CD4-positive, alpha-beta memory T cell (primary cell): ENCODE measurements at regions not wholly inside any gene's neighbourhood (a gene's known extent, or its start where the extent isn't known, plus 50 kb on each side); places are given as distances from the start of the nearest gene placed in this dataset.
"Not testable (repeated sequence)": the region's sequence is repeated elsewhere in the genome, so short reads cannot be mapped to it uniquely, and the experiment has no call there.

Experiments used
- CTCF ChIA-PET: fragments of 350-600 bp; sonication (Branson Sonifier 250); formaldehyde crosslinking; loops from one replicate; lab custom pipeline; 2021; ENCODE audit warnings: inconsistent platforms; ENCODE audit not compliant: partially characterized antibody; lab: Charles Lee
- POLR2A ChIA-PET: fragments of 350-600 bp; sonication (Branson Sonifier 250); formaldehyde crosslinking; loops from one replicate; lab custom pipeline; 2021; ENCODE audit not compliant: partially characterized antibody; lab: Charles Lee
- DNase-seq, 5 donors: peaks; one replicate each; pipeline versions ENCODE4 v3.0.0 to v3.0.0-alpha.2; 2020 to 2022; ENCODE audit warnings: mixed read lengths in 1 of 5
- H3K27ac ChIP-seq: one replicate; pipeline ENCODE4 v1.7.0; 2013; ENCODE audit warnings: low read depth, low read length
- H3K27me3 ChIP-seq: 2 replicates; pipeline ENCODE4 v1.7.0; 2013; ENCODE audit warnings: mild to moderate bottlenecking, low read length, moderate library complexity; ENCODE audit not compliant: insufficient read depth
- H3K36me3 ChIP-seq: 2 replicates; pipeline ENCODE4 v1.7.0; 2013; ENCODE audit warnings: mild to moderate bottlenecking, low read length, moderate library complexity; ENCODE audit not compliant: insufficient read depth
- H3K4me1 ChIP-seq: 2 replicates; pipeline ENCODE4 v1.7.0; 2013; ENCODE audit warnings: mild to moderate bottlenecking, low read length, moderate library complexity; ENCODE audit not compliant: insufficient read depth
- H3K4me3 ChIP-seq, 2 donors: one replicate each; pipeline ENCODE4 v1.7.0; 2013; ENCODE audit warnings: low read length in 2 of 2, mild to moderate bottlenecking in 1 of 2
- H3K9me3 ChIP-seq, 2 donors: one replicate each; pipeline ENCODE4 v1.7.0; 2013; ENCODE audit warnings: low read length in 2 of 2, control low read depth in 1 of 2; ENCODE audit not compliant: control insufficient read depth in 1 of 2
- H3K27ac Mint-ChIP-seq, 7 donors: one replicate each; pipeline ENCODE4 v1.8.0; 2020 to 2021; ENCODE audit warnings: mixed read lengths in 7 of 7, mild to moderate bottlenecking in 6 of 7, inconsistent platforms in 3 of 7, moderate library complexity in 3 of 7
- H3K27me3 Mint-ChIP-seq, 2 donors: one replicate each; pipeline ENCODE4 v1.8.0; 2020 to 2021; ENCODE audit warnings: mixed read lengths in 2 of 2
- H3K36me3 Mint-ChIP-seq, 2 donors: one replicate each; pipeline ENCODE4 v1.8.0; 2020 to 2021; ENCODE audit warnings: mixed read lengths in 2 of 2, inconsistent platforms in 1 of 2, mild to moderate bottlenecking in 1 of 2
- H3K4me1 Mint-ChIP-seq, 4 donors: one replicate each; pipeline ENCODE4 v1.8.0; 2020 to 2021; ENCODE audit warnings: mixed read lengths in 4 of 4, mild to moderate bottlenecking in 1 of 4
- H3K4me3 Mint-ChIP-seq, 8 donors: one replicate each; pipeline ENCODE4 v1.8.0; 2020 to 2021; ENCODE audit warnings: mixed read lengths in 8 of 8, mild to moderate bottlenecking in 7 of 8, moderate library complexity in 6 of 8, inconsistent platforms in 3 of 8
- H3K9me3 Mint-ChIP-seq, 8 donors: one replicate each; pipeline ENCODE4 v1.8.0; 2020 to 2021; ENCODE audit warnings: mixed read lengths in 8 of 8, mild to moderate bottlenecking in 5 of 8, inconsistent platforms in 3 of 8, moderate library complexity in 1 of 8
- intact Hi-C: fragments of 100-400 bp; cut with micrococcal nuclease; formaldehyde crosslinking; loops from one replicate; pipeline ENCODE4 v1.15.1; 2023

DNA sequence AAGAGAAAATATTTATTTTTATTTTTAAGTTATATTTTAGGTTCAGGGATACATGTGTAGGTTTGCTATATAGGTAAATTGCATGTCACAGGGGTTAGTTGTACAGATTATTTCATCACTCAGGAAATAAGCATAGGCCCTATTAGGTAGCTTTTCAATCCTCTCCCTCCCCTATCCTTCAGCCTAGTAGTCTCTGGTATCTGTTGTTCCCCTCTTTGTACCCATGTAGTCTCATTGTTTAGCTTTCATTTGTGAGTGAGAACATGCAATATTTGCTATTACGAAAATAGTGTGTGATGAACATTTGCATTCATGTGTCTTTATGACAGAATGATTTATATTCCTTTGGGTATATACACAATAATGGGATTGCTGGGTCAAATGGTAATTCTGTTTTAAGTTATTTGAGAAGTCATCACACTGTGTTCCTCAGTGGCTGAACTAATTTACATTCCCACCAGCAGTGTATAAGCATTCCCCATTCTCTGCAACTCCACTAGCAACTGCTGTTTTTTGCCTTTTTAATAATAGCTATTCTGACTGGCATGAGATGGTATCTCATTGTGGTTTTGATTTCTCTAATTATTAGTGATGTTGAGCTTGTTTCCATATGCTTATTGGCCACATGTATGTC, 863.3 kb downstream of the TTLL7 start:
- H3K4me1 Mint-ChIP-seq, POLR2A ChIA-PET, H3K4me3 Mint-ChIP-seq, H3K9me3 Mint-ChIP-seq, H3K4me1 ChIP-seq, intact Hi-C loops, H3K9me3 ChIP-seq, DNase-seq, H3K36me3 Mint-ChIP-seq, H3K27me3 Mint-ChIP-seq, H3K27ac ChIP-seq, H3K36me3 ChIP-seq, CTCF ChIA-PET, H3K27me3 ChIP-seq, H3K27ac Mint-ChIP-seq, H3K4me3 ChIP-seq: not testable (repeated sequence)

DNA sequence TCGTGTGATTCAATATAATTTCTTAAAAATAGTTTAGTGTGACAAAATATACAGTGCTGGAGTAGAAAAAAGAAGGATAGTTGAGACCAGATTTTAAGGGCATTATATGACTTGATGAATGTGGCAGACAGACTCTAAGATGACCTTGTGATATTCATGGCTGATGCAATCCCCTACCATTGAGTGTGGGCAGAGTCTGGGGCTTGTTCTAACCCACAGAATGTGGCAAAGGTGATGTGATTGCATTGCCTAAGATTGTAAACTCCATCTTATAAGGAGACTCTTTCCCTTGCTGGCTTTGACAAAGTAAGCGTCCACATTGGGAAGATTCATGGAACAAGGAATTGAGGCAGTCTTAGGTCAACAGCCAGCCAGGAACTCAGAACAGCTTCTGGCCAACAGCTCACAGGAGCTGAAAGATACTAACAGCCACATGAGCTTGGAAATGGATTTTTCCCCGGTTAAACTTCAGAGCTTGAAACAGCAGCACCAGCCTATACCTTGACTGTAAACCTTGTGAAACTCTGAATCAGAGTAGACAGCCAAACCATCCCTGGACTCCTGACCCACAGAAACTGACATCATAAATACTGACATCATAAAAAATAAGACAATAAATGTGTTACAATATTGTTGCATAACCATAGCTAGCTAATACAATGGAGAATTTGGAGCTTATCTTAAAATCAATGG, 864.5 kb downstream of the TTLL7 start:
- intact Hi-C loops, POLR2A ChIA-PET, CTCF ChIA-PET, H3K36me3 Mint-ChIP-seq, H3K9me3 ChIP-seq, H3K4me1 ChIP-seq, H3K4me1 Mint-ChIP-seq, H3K27me3 ChIP-seq, H3K36me3 ChIP-seq, H3K4me3 Mint-ChIP-seq, H3K9me3 Mint-ChIP-seq, H3K27ac ChIP-seq, H3K4me3 ChIP-seq, DNase-seq, H3K27ac Mint-ChIP-seq, H3K27me3 Mint-ChIP-seq: not testable (repeated sequence)

DNA sequence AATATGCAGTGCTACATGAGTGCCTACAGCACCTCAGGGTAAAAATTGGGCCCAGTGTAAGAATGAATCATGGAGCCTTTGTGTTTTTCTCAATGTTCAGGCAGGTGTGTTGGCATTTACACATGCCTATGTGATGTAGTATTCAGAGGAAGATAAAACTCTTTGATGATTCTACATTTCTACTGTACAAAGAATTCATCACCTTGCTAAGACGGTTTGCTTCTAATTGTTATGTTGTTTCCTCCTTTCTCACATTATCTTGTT, 867.3 kb downstream of the TTLL7 start:
- Histone ChIP-seq H3K36me3 (no peaks in the 10 kb centered on the region), H3K4me3 (no peak overlapping the region), H3K27me3 (no peaks in the 10 kb centered on the region), H3K9me3 (no peaks in the 10 kb centered on the region), H3K4me1 (no peaks in the 10 kb centered on the region), H3K27ac (no peak overlapping the region)
- POLR2A ChIA-PET: no interaction called here
- Mint-ChIP-seq H3K9me3 (peaks cover 0 to 2% (median 0%) of the 10 kb centered on the region in 8 donors), H3K27me3 (no peaks in the 10 kb centered on the region), H3K4me3 (no peak overlapping the region), H3K36me3 (no peaks in the 10 kb centered on the region), H3K4me1 (no peaks in the 10 kb centered on the region), H3K27ac (no peak overlapping the region)
- CTCF ChIA-PET: no interaction called here
- intact Hi-C loops: no loop called here
- no peak for DNase-seq

DNA sequence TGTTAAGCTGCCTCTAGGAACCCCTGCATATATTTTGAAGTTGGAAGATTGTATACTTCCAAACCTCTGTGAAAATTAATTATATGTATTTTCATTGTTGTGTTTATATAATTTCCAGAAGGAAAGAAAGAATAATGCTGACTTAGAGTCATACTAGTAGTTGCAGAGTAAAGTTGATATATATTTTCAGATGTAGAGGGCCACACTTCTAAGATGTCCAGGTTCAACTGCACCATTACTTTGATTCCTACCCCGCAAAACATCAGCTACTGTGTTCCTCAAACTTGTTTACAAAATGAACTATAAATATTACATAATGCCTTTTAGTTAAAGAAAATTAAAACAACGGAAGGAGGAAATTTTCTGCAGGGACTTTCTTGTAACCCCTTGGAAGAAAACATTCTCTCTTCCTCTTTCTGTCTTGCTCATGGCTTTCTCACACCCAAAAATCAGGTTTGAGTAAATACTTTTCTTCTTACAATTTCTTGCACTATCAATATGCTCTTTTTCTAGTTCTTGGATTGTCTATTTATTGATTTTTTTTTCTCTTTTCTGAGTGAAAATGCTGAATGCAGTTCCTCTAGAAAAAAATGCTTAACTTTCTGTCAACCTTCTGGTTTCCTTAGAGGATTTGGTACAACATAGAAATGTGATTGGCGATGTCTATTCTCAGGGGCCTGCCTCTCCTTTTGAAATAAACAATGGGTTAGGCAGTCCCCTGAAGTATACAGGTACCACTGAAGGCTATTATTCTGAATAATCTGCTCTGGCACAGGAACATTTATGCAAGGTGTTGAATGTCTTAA, 867.8 kb downstream of the TTLL7 start:
- ChIA-PET CTCF (no interaction called here), POLR2A (no interaction called here)
- no peaks in the 10 kb centered on the region for H3K27me3 Mint-ChIP-seq
- intact Hi-C loops: no loop called here
- Histone ChIP-seq H3K4me1 (no peaks in the 10 kb centered on the region), H3K9me3 (no peaks in the 10 kb centered on the region), H3K36me3 (no peaks in the 10 kb centered on the region), H3K27me3 (no peaks in the 10 kb centered on the region), H3K27ac (no peak overlapping the region), H3K4me3 (no peak overlapping the region)
- H3K4me3 Mint-ChIP-seq: no peak overlapping the region
- no peak for DNase-seq
- H3K36me3 Mint-ChIP-seq: no peaks in the 10 kb centered on the region
- no peak overlapping the region for H3K27ac Mint-ChIP-seq
- H3K4me1 Mint-ChIP-seq: no peaks in the 10 kb centered on the region
- H3K9me3 Mint-ChIP-seq: peaks cover 0 to 2% (median 0%) of the 10 kb centered on the region in 8 donors

DNA sequence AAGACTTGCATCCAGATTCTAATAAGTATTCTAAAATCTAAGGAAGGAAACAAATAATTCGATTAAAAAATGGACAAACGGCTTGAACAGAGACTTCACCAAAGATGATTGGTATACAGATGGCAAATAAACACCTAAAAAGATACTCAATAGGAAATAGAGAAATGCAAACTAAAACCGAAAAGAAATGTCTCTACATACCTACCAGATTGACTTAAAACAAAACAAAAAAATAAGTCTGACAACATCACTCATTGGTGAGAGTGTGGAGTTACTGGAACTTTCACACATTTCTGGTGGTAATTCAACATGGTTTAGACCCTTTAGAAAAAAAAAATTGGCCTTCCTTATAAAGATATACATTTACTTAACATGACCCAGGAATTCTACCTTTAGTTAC, 869.8 kb downstream of the TTLL7 start:
- no peaks in the 10 kb centered on the region for H3K27me3 ChIP-seq
- Mint-ChIP-seq H3K27me3 (no peaks in the 10 kb centered on the region), H3K4me1 (no peaks in the 10 kb centered on the region), H3K36me3 (no peaks in the 10 kb centered on the region), H3K9me3 (peaks cover 0 to 3% (median 0%) of the 10 kb centered on the region in 8 donors), H3K27ac (no peak overlapping the region), H3K4me3 (no peak overlapping the region)
- no peak for DNase-seq
- POLR2A ChIA-PET: no interaction called here
- H3K36me3 ChIP-seq: no peaks in the 10 kb centered on the region
- H3K9me3 ChIP-seq: no peaks in the 10 kb centered on the region
- CTCF ChIA-PET: no interaction called here
- intact Hi-C loops: no loop called here
- no peaks in the 10 kb centered on the region for H3K4me1 ChIP-seq
- no peak overlapping the region for H3K27ac ChIP-seq
- no peak overlapping the region for H3K4me3 ChIP-seq

DNA sequence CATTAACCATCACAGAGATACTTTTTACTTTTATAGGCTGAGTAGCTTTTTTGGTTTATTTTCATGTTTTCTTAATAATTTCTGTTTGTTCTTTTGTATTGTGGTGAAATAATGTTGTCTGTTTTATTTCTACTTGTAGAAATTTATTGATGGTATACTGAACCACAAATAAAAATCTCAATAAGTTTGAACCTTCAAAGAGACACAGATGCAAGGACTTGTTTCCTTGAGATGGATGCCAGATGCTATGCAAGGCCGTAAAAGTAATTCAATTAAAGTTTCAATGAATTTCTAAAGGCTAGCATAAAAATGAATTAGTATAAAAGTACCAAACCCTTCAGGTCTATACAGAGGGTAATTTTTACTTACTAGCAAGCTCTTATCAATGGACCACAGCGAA, 873.5 kb downstream of the TTLL7 start:
- peaks cover 0 to 3% (median 0%) of the 10 kb centered on the region in 8 donors for H3K9me3 Mint-ChIP-seq
- DNase-seq: no peak
- no peak overlapping the region for H3K4me3 Mint-ChIP-seq
- Histone ChIP-seq H3K36me3 (no peaks in the 10 kb centered on the region), H3K9me3 (no peaks in the 10 kb centered on the region), H3K27me3 (no peaks in the 10 kb centered on the region), H3K4me1 (no peaks in the 10 kb centered on the region), H3K4me3 (no peak overlapping the region), H3K27ac (no peak overlapping the region)
- ChIA-PET POLR2A (no interaction called here), CTCF (no interaction called here)
- intact Hi-C loops: no loop called here
- H3K4me1 Mint-ChIP-seq: no peaks in the 10 kb centered on the region
- H3K27me3 Mint-ChIP-seq: no peaks in the 10 kb centered on the region
- H3K36me3 Mint-ChIP-seq: no peaks in the 10 kb centered on the region
- no peak overlapping the region for H3K27ac Mint-ChIP-seq

DNA sequence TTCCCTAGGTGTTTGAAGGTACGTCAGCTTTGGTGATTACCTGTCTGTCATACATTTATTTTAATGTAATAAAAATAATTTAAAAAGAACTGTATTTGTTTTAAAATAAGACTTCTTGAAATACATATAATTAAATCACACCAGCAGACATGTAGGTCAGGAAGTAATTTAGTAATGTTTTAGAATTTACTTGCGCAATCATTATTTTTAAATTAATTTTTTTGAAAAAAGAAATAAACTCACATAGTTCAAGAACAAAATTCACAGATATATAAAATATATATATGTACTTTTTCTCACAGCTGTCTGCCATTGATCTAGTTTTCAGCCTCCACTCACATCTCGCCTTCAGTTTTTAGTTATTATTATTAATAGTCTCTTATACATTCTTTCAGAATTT, 875.9 kb downstream of the TTLL7 start:
- Histone ChIP-seq H3K9me3 (no peaks in the 10 kb centered on the region), H3K27ac (no peak overlapping the region), H3K27me3 (no peaks in the 10 kb centered on the region), H3K4me3 (no peak overlapping the region), H3K36me3 (no peaks in the 10 kb centered on the region), H3K4me1 (no peaks in the 10 kb centered on the region)
- H3K4me3 Mint-ChIP-seq: no peak overlapping the region
- no peaks in the 10 kb centered on the region for H3K36me3 Mint-ChIP-seq
- POLR2A ChIA-PET: no interaction called here
- no peaks in the 10 kb centered on the region for H3K27me3 Mint-ChIP-seq
- CTCF ChIA-PET: no interaction called here
- no peak for DNase-seq
- no peak overlapping the region for H3K27ac Mint-ChIP-seq
- peaks cover 0 to 3% (median 0%) of the 10 kb centered on the region in 8 donors for H3K9me3 Mint-ChIP-seq
- intact Hi-C loops: no loop called here
- H3K4me1 Mint-ChIP-seq: no peaks in the 10 kb centered on the region
